ENCODE measurements at regions not wholly inside any gene's neighbourhood (a gene's known extent, or its start where the extent isn't known, plus 50 kb on each side); places are given as distances from the start of the nearest gene placed in this dataset.

GRCh38 chr12:108043286-108043685 lies 85.8 kb upstream of the WSCD2 start:
- no peak for DNase-seq

GRCh38 chr12:108043750-108044533 lies 85.1 kb upstream of the WSCD2 start:
- no peak for DNase-seq

- DNase-seq = no peak
These were observed 83.0 kb upstream of the WSCD2 start for GRCh38 chr12:108046135-108046534.

GRCh38 chr12:108046650-108047049 lies 82.4 kb upstream of the WSCD2 start:
- no peak for DNase-seq

GRCh38 chr12:108047071-108047550 lies 82.0 kb upstream of the WSCD2 start:
- DNase-seq = no peak

GRCh38 chr12:108048686-108049085 lies 80.4 kb upstream of the WSCD2 start:
- no peak for DNase-seq

- no peak for DNase-seq
These were observed 78.4 kb upstream of the WSCD2 start for GRCh38 chr12:108050696-108051095.

GRCh38 chr12:108052260-108052659 lies 76.8 kb upstream of the WSCD2 start:
- DNase-seq = no peak

- no peak for DNase-seq
These were observed 75.6 kb upstream of the WSCD2 start for GRCh38 chr12:108053512-108053911.

- DNase-seq = no peak
These were observed 74.6 kb upstream of the WSCD2 start for GRCh38 chr12:108054496-108054895.

- no peak for DNase-seq
These were observed 73.9 kb upstream of the WSCD2 start for GRCh38 chr12:108055141-108055540.

GRCh38 chr12:108060067-108060466 lies 69.0 kb upstream of the WSCD2 start:
- no peak for DNase-seq

- no peak for DNase-seq
These were observed 68.2 kb upstream of the WSCD2 start for GRCh38 chr12:108060903-108061302.

- DNase-seq = no peak
These were observed 65.9 kb upstream of the WSCD2 start for GRCh38 chr12:108063192-108063591.

- DNase-seq = no peak
These were observed 64.0 kb upstream of the WSCD2 start for GRCh38 chr12:108065069-108065468.

GRCh38 chr12:108066583-108067577 lies 62.2 kb upstream of the WSCD2 start:
- no peak for DNase-seq

GRCh38 chr12:108069651-108070165 lies 59.4 kb upstream of the WSCD2 start:
- DNase-seq = no peak

GRCh38 chr12:108075561-108075960 lies 53.5 kb upstream of the WSCD2 start:
- DNase-seq = no peak

GRCh38 chr12:108076556-108076955 lies 52.5 kb upstream of the WSCD2 start:
- DNase-seq = no peak

GRCh38 chr12:108078428-108078827 lies 50.7 kb upstream of the WSCD2 start:
- DNase-seq = no peak

Data from activated CD4-positive, alpha-beta T cell treated with anti-CD3 and anti-CD28 coated beads for 1 hour (primary cell).